HCEC 1CT (cell line): ENCODE measurements at regions not wholly inside any gene's neighbourhood (a gene's known extent, or its start where the extent isn't known, plus 50 kb on each side); places are given as distances from the start of the nearest gene placed in this dataset.

Experiments
- DNase-seq: peaks from one replicate; pipeline ENCODE4 v3.0.0-alpha.2; 2017

- DNase-seq: no peak
Measured at GRCh38 chr10:123462756-123463155, 203.4 kb upstream of the GPR26 start.

GRCh38 chr10:123463181-123463580 lies 203.0 kb upstream of the GPR26 start:
- DNase-seq: no peak

GRCh38 chr10:123463698-123464097 lies 202.5 kb upstream of the GPR26 start:
- DNase-seq: no peak

- no peak for DNase-seq
Measured at GRCh38 chr10:123464430-123465323, 201.5 kb upstream of the GPR26 start.

GRCh38 chr10:123470336-123470921 lies 195.7 kb upstream of the GPR26 start:
- no peak for DNase-seq

- DNase-seq: no peak
Measured at GRCh38 chr10:123471811-123472210, 194.3 kb upstream of the GPR26 start.

GRCh38 chr10:123472606-123473005 lies 193.5 kb upstream of the GPR26 start:
- DNase-seq: no peak

GRCh38 chr10:123474700-123475099 lies 191.5 kb upstream of the GPR26 start:
- no peak for DNase-seq

- DNase-seq: no peak
Measured at GRCh38 chr10:123475466-123475865, 190.7 kb upstream of the GPR26 start.

GRCh38 chr10:123478116-123478515 lies 188.0 kb upstream of the GPR26 start:
- DNase-seq: no peak

- no peak for DNase-seq
Measured at GRCh38 chr10:123479640-123480039, 186.5 kb upstream of the GPR26 start.

- no peak for DNase-seq
Measured at GRCh38 chr10:123480344-123480743, 185.8 kb upstream of the GPR26 start.

GRCh38 chr10:123480845-123481244 lies 185.3 kb upstream of the GPR26 start:
- DNase-seq: no peak

GRCh38 chr10:123484722-123485121 lies 181.4 kb upstream of the GPR26 start:
- no peak for DNase-seq

- DNase-seq: no peak
Measured at GRCh38 chr10:123485341-123485960, 180.7 kb upstream of the GPR26 start.

GRCh38 chr10:123488436-123488835 lies 177.7 kb upstream of the GPR26 start:
- no peak for DNase-seq

- DNase-seq: no peak
Measured at GRCh38 chr10:123491364-123491763, 174.8 kb upstream of the GPR26 start.

- no peak for DNase-seq
Measured at GRCh38 chr10:123492016-123492415, 174.1 kb upstream of the GPR26 start.

- DNase-seq: no peak
Measured at GRCh38 chr10:123494301-123494808, 171.8 kb upstream of the GPR26 start.

- DNase-seq: no peak
Measured at GRCh38 chr10:123496375-123496774, 169.8 kb upstream of the GPR26 start.

GRCh38 chr10:123496996-123497660 lies 169.0 kb upstream of the GPR26 start:
- DNase-seq: no peak

GRCh38 chr10:123500110-123500509 lies 166.0 kb upstream of the GPR26 start:
- no peak for DNase-seq

GRCh38 chr10:123501148-123501547 lies 165.0 kb upstream of the GPR26 start:
- no peak for DNase-seq
